K562 (cell line): ENCODE measurements at regions not wholly inside any gene's neighbourhood (a gene's known extent, or its start where the extent isn't known, plus 50 kb on each side); places are given as distances from the start of the nearest gene placed in this dataset.

Source experiments
- ATF3 ChIP-seq, 2 experiments: fragments of 450-650 bp in 1 of 2; sonication (generic) in 1 of 2; formaldehyde crosslinking in 1 of 2; IDR thresholded peaks in 1 of 2; conservative IDR thresholded peaks in 1 of 2; 2 replicates each; pipeline versions ENCODE4 v1.6.1 to v1.8.1; 2016 to 2023; ENCODE audit warnings: mild to moderate bottlenecking in 2 of 2, moderate library complexity in 2 of 2, inconsistent platforms in 1 of 2, missing genetic modification reagents in 1 of 2
- CTCF ChIP-seq, 3 experiments: IDR thresholded peaks in 2 of 3; conservative IDR thresholded peaks in 1 of 3; 2 replicates each; pipeline ENCODE4 v1.5.1; 2011 to 2012; ENCODE audit warnings: low read length in 3 of 3, mild to moderate bottlenecking in 3 of 3, control low read depth in 2 of 3, improper control_type of control experiment in 1 of 3, inconsistent platforms in 1 of 3, low read depth in 1 of 3, mixed read lengths in 1 of 3, moderate library complexity in 1 of 3; ENCODE audit not compliant: insufficient read depth in 2 of 3
- EWSR1 ChIP-seq: fragments of 450-650 bp; IDR thresholded peaks from 2 replicates; pipeline ENCODE4 v1.6.1; 2018; ENCODE audit warnings: borderline replicate concordance, mild to moderate bottlenecking, low read depth, moderate library complexity; ENCODE audit not compliant: partially characterized antibody
- KLF16 ChIP-seq: IDR thresholded peaks from 2 replicates; pipeline ENCODE4 v1.6.1; 2016; ENCODE audit warnings: antibody characterized with exemption
- PHB ChIP-seq: fragments of 250-450 bp; sonication (Bioruptor Pico); IDR thresholded peaks from 2 replicates; pipeline ENCODE4 v1.5.0; 2021
- RAD21 ChIP-seq, 2 experiments: fragments of 250-450 bp in 1 of 2; fragments of 450-650 bp in 1 of 2; sonication (Bioruptor Pico) in 1 of 2; formaldehyde crosslinking in 1 of 2; IDR thresholded peaks in 1 of 2; conservative IDR thresholded peaks in 1 of 2; 2 replicates each; pipeline versions ENCODE4 v1.4.0 to v1.8.0; 2020 to 2022; ENCODE audit warnings: mild to moderate bottlenecking in 2 of 2, moderate library complexity in 1 of 2
- RBM17 ChIP-seq: fragments of 200-400 bp; formaldehyde crosslinking; IDR thresholded peaks from 2 replicates; pipeline ENCODE4 v1.6.1; 2017; ENCODE audit warnings: low read depth, mild to moderate bottlenecking, low read length, borderline replicate concordance
- REST ChIP-seq, 2 experiments: fragments of 450-650 bp; formaldehyde crosslinking in 1 of 2; IDR thresholded peaks; 2 replicates each; pipeline versions ENCODE4 v1.4.0 to v1.6.1; 2014 to 2020; ENCODE audit warnings: mild to moderate bottlenecking in 2 of 2, borderline replicate concordance in 1 of 2, low read depth in 1 of 2
- THRB ChIP-seq: fragments of 450-650 bp; formaldehyde crosslinking; conservative IDR thresholded peaks from 2 replicates; pipeline ENCODE4 v1.4.0; 2022; ENCODE audit warnings: mild to moderate bottlenecking, missing genetic modification characterization
- ZKSCAN1 ChIP-seq: fragments of 150-350 bp; IDR thresholded peaks from 2 replicates; pipeline ENCODE4 v1.6.1; 2016; ENCODE audit warnings: low read depth, low read length
- ZNF23 ChIP-seq: fragments of 250-450 bp; sonication (Bioruptor Pico); IDR thresholded peaks from 2 replicates; pipeline ENCODE4 v1.4.0; 2020; ENCODE audit warnings: mild to moderate bottlenecking
- ZNF584 ChIP-seq: fragments of 200-800 bp; sonication (Bioruptor generic); IDR thresholded peaks from 2 replicates; pipeline ENCODE4 v1.6.1; 2016; ENCODE audit warnings: low read depth, mild to moderate bottlenecking, missing genetic modification characterization, missing compliant biosample characterization
- ZNF695 ChIP-seq: fragments of 450-650 bp; formaldehyde crosslinking; IDR thresholded peaks from 2 replicates; pipeline ENCODE4 v1.4.0; 2020; ENCODE audit warnings: mild to moderate bottlenecking, moderate library complexity
- ZNF696 ChIP-seq: fragments of 250-450 bp; sonication (Bioruptor Pico); conservative IDR thresholded peaks from 2 replicates; pipeline ENCODE4 v1.4.0; 2020; ENCODE audit warnings: mild to moderate bottlenecking, moderate library complexity

- TF ChIP-seq CTCF (IDR thresholded peaks at IDR 0.05 in 2 of 3, conservative IDR thresholded peaks at IDR 0.05 in 1 of 3; ENCODE audit: insufficient read depth in 2 of 3, low read depth in 1 of 3, low read length in 3 of 3) (peak; percentile 44 to 51 (median 50); a peak in 5 of 6 replicates), ZKSCAN1 (no peak), RAD21 (CRISPR knock-in tag; conservative IDR thresholded peaks at IDR 0.05 in 1 of 2, IDR thresholded peaks at IDR 0.05 in 1 of 2) (peak in 1 of 2 experiments; percentile 39; a peak in 2 of 4 replicates), ZNF695 (CRISPR knock-in tag) (no peak), THRB (CRISPR knock-in tag) (no peak), ZNF696 (CRISPR knock-in tag) (no peak), KLF16 (0 out of 2 replicates have a peak, but pooled peaks have one; percentile 7), EWSR1 (no peak), PHB (CRISPR knock-in tag) (no peak), ZNF584 (CRISPR knock-in tag) (no peak), ATF3 (IDR thresholded peaks at IDR 0.05) (peak; percentile 31; the same call in 1 of the 2 replicates), ATF3 (CRISPR knock-in tag; conservative IDR thresholded peaks at IDR 0.05) (no peak), RBM17 (no peak), ZNF23 (CRISPR knock-in tag) (no peak), REST (IDR thresholded peaks at IDR 0.05; ENCODE audit: borderline replicate concordance) (peak; percentile 17; the same call in 1 of the 2 replicates), REST (CRISPR knock-in tag; IDR thresholded peaks at IDR 0.05; ENCODE audit: low read depth) (no peak)
These were observed 73.7 kb upstream of the KIRREL3 start (continued) for GRCh38 chr11:127074151-127074761.
